GM23338 (cell line): ENCODE measurements at regions not wholly inside any gene's neighbourhood (a gene's known extent, or its start where the extent isn't known, plus 50 kb on each side); places are given as distances from the start of the nearest gene placed in this dataset.
A peak's percentile ranks its signal among the peaks of the same experiment; 100 is the strongest.

Source experiments
- ATAC-seq: fragments of 200-7000 bp; cut with Tn5 transposase; 3 replicates; pipeline ENCODE4 v1.9.1; 2020
- DNase-seq: peaks from one replicate; pipeline ENCODE4 v3.0.0-alpha.2; 2015; ENCODE audit warnings: low spot score
- H2AFZ ChIP-seq: fragments of 200-600 bp; sonication (generic); 2 replicates; pipeline ENCODE4 v1.8.0; 2016; ENCODE audit warnings: antibody characterized with exemption, mild to moderate bottlenecking, moderate library complexity
- H3F3A ChIP-seq: fragments of 200-600 bp; sonication (generic); replicated peaks from 2 replicates; pipeline ENCODE4 v1.8.0; 2017; ENCODE audit warnings: antibody characterized with exemption, mixed run types, low read depth
- H3K27ac ChIP-seq: fragments of 200-600 bp; sonication (generic); 2 replicates; pipeline ENCODE4 v1.6.1; 2016; ENCODE audit warnings: low read depth
- H3K27me3 ChIP-seq: fragments of 200-600 bp; sonication (generic); 2 replicates; pipeline ENCODE4 v1.8.0; 2016; ENCODE audit warnings: mild to moderate bottlenecking, mixed run types, moderate library complexity; ENCODE audit not compliant: insufficient read depth
- H3K36me3 ChIP-seq: fragments of 200-600 bp; sonication (generic); 2 replicates; pipeline ENCODE4 v1.8.0; 2016; ENCODE audit warnings: mild to moderate bottlenecking; ENCODE audit not compliant: insufficient read depth
- H3K4me1 ChIP-seq: fragments of 200-600 bp; sonication (generic); 2 replicates; pipeline ENCODE4 v1.8.0; 2016; ENCODE audit warnings: mild to moderate bottlenecking, moderate library complexity; ENCODE audit not compliant: insufficient read depth
- H3K4me2 ChIP-seq: fragments of 200-600 bp; sonication (generic); 2 replicates; pipeline ENCODE4 v1.7.1; 2017; ENCODE audit warnings: mixed run types
- H3K4me3 ChIP-seq: fragments of 200-600 bp; sonication (generic); 2 replicates; pipeline ENCODE4 v1.6.1; 2016; ENCODE audit warnings: mixed run types
- H3K79me2 ChIP-seq: fragments of 200-600 bp; sonication (generic); replicated peaks from 2 replicates; pipeline ENCODE4 v1.8.0; 2017; ENCODE audit warnings: mild to moderate bottlenecking; ENCODE audit not compliant: insufficient read depth
- H3K9me2 ChIP-seq: fragments of 200-600 bp; sonication (generic); 2 replicates; pipeline ENCODE4 v1.8.0; 2017; ENCODE audit not compliant: insufficient read depth
- H4K20me1 ChIP-seq: fragments of 200-600 bp; sonication (generic); replicated peaks from 2 replicates; pipeline ENCODE4 v1.8.0; 2017; ENCODE audit warnings: mild to moderate bottlenecking; ENCODE audit not compliant: insufficient read depth
- H3K27ac Mint-ChIP-seq: 2 replicates; pipeline ENCODE4 v1.8.0; 2020; ENCODE audit warnings: inconsistent platforms, mild to moderate bottlenecking, moderate library complexity, mixed read lengths
- H3K27me3 Mint-ChIP-seq: 3 replicates; pipeline ENCODE4 v1.8.0; 2022; ENCODE audit warnings: low read depth, mild to moderate bottlenecking, moderate library complexity, mixed read lengths, inconsistent platforms; ENCODE audit not compliant: insufficient read depth, poor library complexity
- H3K36me3 Mint-ChIP-seq: 3 replicates; pipeline ENCODE4 v1.8.0; 2021; ENCODE audit warnings: low read depth, mild to moderate bottlenecking, inconsistent platforms, moderate library complexity, mixed read lengths
- H3K4me1 Mint-ChIP-seq: 3 replicates; pipeline ENCODE4 v1.8.0; 2020; ENCODE audit warnings: mild to moderate bottlenecking, inconsistent platforms, mixed read lengths
- H3K4me3 Mint-ChIP-seq: 3 replicates; pipeline ENCODE4 v1.8.0; 2021; ENCODE audit warnings: moderate library complexity, mild to moderate bottlenecking, inconsistent platforms, mixed read lengths
- H3K9me3 Mint-ChIP-seq: 3 replicates; pipeline ENCODE4 v1.8.0; 2020; ENCODE audit warnings: moderate library complexity, mild to moderate bottlenecking, inconsistent platforms, mixed read lengths
- CTCF ChIP-seq, 2 experiments: fragments of 200-600 bp in 1 of 2; sonication (generic) in 1 of 2; conservative IDR thresholded peaks; 2 replicates each; pipeline versions ENCODE4 v1.5.1 to v1.6.1; 2016 to 2017; ENCODE audit warnings: antibody characterized with exemption in 2 of 2, low read depth in 2 of 2, mild to moderate bottlenecking in 2 of 2, moderate library complexity in 1 of 2
- EZH2 ChIP-seq: fragments of 200-600 bp; sonication (generic); IDR thresholded peaks from one replicate; pipeline ENCODE4 v1.8.0; 2017; ENCODE audit warnings: antibody characterized with exemption, mild to moderate bottlenecking, low read depth; ENCODE audit not compliant: unreplicated experiment
- EZH2phosphoT487 ChIP-seq: fragments of 200-600 bp; sonication (generic); IDR thresholded peaks from one replicate; pipeline ENCODE4 v1.8.1; 2018; ENCODE audit warnings: antibody characterized with exemption; ENCODE audit not compliant: unreplicated experiment
- JUNB ChIP-seq: IDR thresholded peaks from one replicate; pipeline ENCODE4 v1.6.1; 2016; ENCODE audit warnings: antibody characterized with exemption; ENCODE audit not compliant: unreplicated experiment
- NANOG ChIP-seq: IDR thresholded peaks from 2 replicates; pipeline ENCODE4 v1.6.1; 2016; ENCODE audit warnings: antibody characterized with exemption, borderline replicate concordance
- POLR2AphosphoS5 ChIP-seq: IDR thresholded peaks from 2 replicates; pipeline ENCODE4 v1.6.1; 2016; ENCODE audit warnings: antibody characterized with exemption, low read depth
- REST ChIP-seq: IDR thresholded peaks from one replicate; pipeline ENCODE4 v1.6.1; 2018; ENCODE audit warnings: antibody characterized with exemption; ENCODE audit not compliant: unreplicated experiment
- STAT1 ChIP-seq: IDR thresholded peaks from one replicate; pipeline ENCODE4 v1.6.1; 2016; ENCODE audit warnings: antibody characterized with exemption; ENCODE audit not compliant: unreplicated experiment
- ZNF114 ChIP-seq: fragments of 250-450 bp; sonication (Bioruptor Pico); IDR thresholded peaks from 2 replicates; pipeline ENCODE4 v1.5.0; 2020; ENCODE audit warnings: mild to moderate bottlenecking, moderate library complexity
- ZNF331 ChIP-seq: fragments of 250-450 bp; sonication (Bioruptor Pico); IDR thresholded peaks from 2 replicates; pipeline ENCODE4 v1.5.0; 2020; ENCODE audit warnings: low read depth, mild to moderate bottlenecking, moderate library complexity

GRCh38 chr7:131000873-131001272, 266.9 kb upstream of the KLF14 start (continued):
- TF ChIP-seq EZH2 (no peak), JUNB (no peak), ZNF114 (CRISPR knock-in tag) (no peak), REST (no peak), POLR2AphosphoS5 (no peak), EZH2phosphoT487 (no peak), STAT1 (no peak), CTCF (conservative IDR thresholded peaks at IDR 0.05; ENCODE audit: low read depth in 2 of 2) (no peak)

- no peak overlapping the region for H3K4me2 ChIP-seq
- H3K27ac Mint-ChIP-seq = no peak overlapping the region
- peaks cover 14% of the 10 kb centered on the region for H3K79me2 ChIP-seq
- H4K20me1 ChIP-seq = no peaks in the 10 kb centered on the region
- H3F3A ChIP-seq = no peaks in the 10 kb centered on the region
- DNase-seq = no peak
- no peaks in the 10 kb centered on the region for H3K27me3 ChIP-seq
- peaks cover 12% of the 10 kb centered on the region for H3K4me1 Mint-ChIP-seq
- peaks cover 12% of the 10 kb centered on the region for H3K9me3 Mint-ChIP-seq
- H3K36me3 ChIP-seq = no peaks in the 10 kb centered on the region; the same call in 1 of the 2 replicates
- no peak for TF ChIP-seq JUNB
- TF ChIP-seq ZNF331 (CRISPR knock-in tag) = peak; percentile 85
- peaks cover 2% of the 10 kb centered on the region for H3K27me3 Mint-ChIP-seq
- H3K36me3 Mint-ChIP-seq = peaks cover 25% of the 10 kb centered on the region
- peaks cover under 1% of the 10 kb centered on the region; the same call in 1 of the 2 replicates for H3K4me1 ChIP-seq
- no peaks in the 10 kb centered on the region for H3K9me2 ChIP-seq
- H3K4me3 Mint-ChIP-seq = no peak overlapping the region
- no peak overlapping the region for H2AFZ ChIP-seq
- no peak overlapping the region for H3K27ac ChIP-seq
- no peak for ATAC-seq
- H3K4me3 ChIP-seq = no peak overlapping the region
These were observed 268.6 kb upstream of the KLF14 start for GRCh38 chr7:131002600-131002999.

GRCh38 chr7:131003634-131004033, 269.6 kb upstream of the KLF14 start:
- Mint-ChIP-seq H3K4me1 (peaks cover 17% of the 10 kb centered on the region), H3K27ac (no peak overlapping the region), H3K36me3 (peaks cover 25% of the 10 kb centered on the region), H3K27me3 (peaks cover 2% of the 10 kb centered on the region), H3K4me3 (no peak overlapping the region), H3K9me3 (peaks cover 12% of the 10 kb centered on the region)
- H3K4me1 ChIP-seq = peaks cover 8% of the 10 kb centered on the region
- no peaks in the 10 kb centered on the region; the same call in 1 of the 2 replicates for H3K36me3 ChIP-seq
- H3K9me2 ChIP-seq = no peaks in the 10 kb centered on the region
- no peak overlapping the region for H3K4me3 ChIP-seq
- H3K27ac ChIP-seq = no peak overlapping the region
- no peaks in the 10 kb centered on the region for H4K20me1 ChIP-seq
- ATAC-seq (no peak), DNase-seq (no peak)
- peaks cover 14% of the 10 kb centered on the region for H3K79me2 ChIP-seq
- no peaks in the 10 kb centered on the region for H3K27me3 ChIP-seq
- H2AFZ ChIP-seq = no peak overlapping the region
- no peaks in the 10 kb centered on the region for H3F3A ChIP-seq
- H3K4me2 ChIP-seq = no peak overlapping the region
- TF ChIP-seq STAT1 (no peak), REST (no peak), CTCF (conservative IDR thresholded peaks at IDR 0.05; ENCODE audit: low read depth in 2 of 2) (no peak), EZH2 (no peak), JUNB (no peak), ZNF331 (CRISPR knock-in tag) (no peak), ZNF114 (CRISPR knock-in tag) (no peak), NANOG (no peak)
